Heart left ventricle (tissue), 13 donors: ENCODE measurements at regions not wholly inside any gene's neighbourhood (a gene's known extent, or its start where the extent isn't known, plus 50 kb on each side); places are given as distances from the start of the nearest gene placed in this dataset.

Experiments used
- POLR2A ChIP-seq, 2 donors: fragments of 450-650 bp; IDR thresholded peaks; one replicate each; pipeline ENCODE4 v1.6.1; 2017; ENCODE audit warnings: antibody characterized with exemption in 2 of 2, mild to moderate bottlenecking in 2 of 2, moderate library complexity in 2 of 2
- TF ChIP-seq, protein P1 (sequence below), 12 donors: fragments of 200-600 bp; sonication (generic) in 4 of 12; IDR thresholded peaks; one replicate each; pipeline versions ENCODE4 v1.5.0 to v1.8.0; 2018 to 2022; ENCODE audit warnings: antibody characterized with exemption in 12 of 12, mild to moderate bottlenecking in 5 of 12
- donor health status: ischemic (EF 13 %, LVEDD 7.1; RV severe dilation, severe dysfunction).
- donor health status: DM: no; HTN: yes; CAD: no.
- donor health status: DM: no; HTN: no; CAD: no.
- donor health status: ischemic (EF 25% LVEDD 6.9; RV normal size, moderate dysfunction).
- donor health status: ischemic (EF 25% LVEDD 5.7; RV mildly dilated, moderate dysfunction).
- donor health status: ischemic (EF 35%, LVEDD 5.7; RV mildly dilated, moderate dysfunction).
- donor health status: nonischemic (EF 11% LVEDD 7.7; RV severe dilation, severe dysfunction).
- donor health status: DM: yes; HTN: yes; CAD: no.
- donor health status: PGD.
- donor health status: ischemic (EF 29% LVEDD 5.4; RV normal size, mild dysfunction).
- donor health status: nonischemic (EF 23%, LVEDD 6.1; RV moderate dilation, normal function).

DNA sequence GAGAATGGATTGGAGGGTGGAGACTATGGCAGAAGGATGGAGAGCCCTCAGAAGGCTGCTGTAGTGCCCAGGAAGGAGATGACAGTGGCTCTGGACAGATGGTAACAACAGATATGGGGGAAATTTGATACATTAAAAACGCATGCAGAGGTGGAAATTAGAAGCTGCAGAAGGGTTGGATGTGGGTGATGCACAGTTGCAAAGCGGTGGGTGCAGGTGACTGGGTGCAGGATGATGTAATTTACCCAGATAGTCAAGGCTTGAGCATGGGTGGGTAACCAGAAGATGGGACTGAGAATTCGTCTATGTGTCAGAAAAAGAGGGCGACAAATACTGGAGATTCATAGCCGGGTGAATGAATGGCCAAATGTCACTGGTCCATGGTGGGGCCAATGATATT, 570.3 kb downstream of the MN1 start:
- TF ChIP-seq, protein P1, sequence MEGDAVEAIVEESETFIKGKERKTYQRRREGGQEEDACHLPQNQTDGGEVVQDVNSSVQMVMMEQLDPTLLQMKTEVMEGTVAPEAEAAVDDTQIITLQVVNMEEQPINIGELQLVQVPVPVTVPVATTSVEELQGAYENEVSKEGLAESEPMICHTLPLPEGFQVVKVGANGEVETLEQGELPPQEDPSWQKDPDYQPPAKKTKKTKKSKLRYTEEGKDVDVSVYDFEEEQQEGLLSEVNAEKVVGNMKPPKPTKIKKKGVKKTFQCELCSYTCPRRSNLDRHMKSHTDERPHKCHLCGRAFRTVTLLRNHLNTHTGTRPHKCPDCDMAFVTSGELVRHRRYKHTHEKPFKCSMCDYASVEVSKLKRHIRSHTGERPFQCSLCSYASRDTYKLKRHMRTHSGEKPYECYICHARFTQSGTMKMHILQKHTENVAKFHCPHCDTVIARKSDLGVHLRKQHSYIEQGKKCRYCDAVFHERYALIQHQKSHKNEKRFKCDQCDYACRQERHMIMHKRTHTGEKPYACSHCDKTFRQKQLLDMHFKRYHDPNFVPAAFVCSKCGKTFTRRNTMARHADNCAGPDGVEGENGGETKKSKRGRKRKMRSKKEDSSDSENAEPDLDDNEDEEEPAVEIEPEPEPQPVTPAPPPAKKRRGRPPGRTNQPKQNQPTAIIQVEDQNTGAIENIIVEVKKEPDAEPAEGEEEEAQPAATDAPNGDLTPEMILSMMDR (IDR thresholded peaks at IDR 0.05) = no peak
- TF ChIP-seq POLR2A (IDR thresholded peaks at IDR 0.05) = no peak
